ENCODE measurements at regions not wholly inside any gene's neighbourhood (a gene's known extent, or its start where the extent isn't known, plus 50 kb on each side); places are given as distances from the start of the nearest gene placed in this dataset.

DNA sequence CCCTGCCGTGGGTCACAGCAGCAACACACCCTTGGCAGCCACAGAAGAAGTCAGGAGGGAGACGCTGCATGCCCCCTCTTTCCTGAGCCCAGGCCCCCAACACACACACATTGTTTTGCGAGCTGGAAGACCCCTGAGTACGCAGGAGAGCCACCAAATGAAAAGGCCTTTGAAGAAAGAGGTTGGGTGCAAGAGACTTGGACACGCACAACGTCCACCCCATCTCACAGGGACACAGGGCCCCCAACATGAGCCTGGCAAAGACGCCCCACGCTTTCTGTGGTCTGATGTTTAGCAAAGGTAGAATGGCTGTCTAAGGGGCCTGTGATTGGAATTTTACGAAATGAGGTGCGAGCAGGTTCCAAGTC, 185.0 kb downstream of the TTLL2 start:
- no peaks in the 10 kb centered on the region for H3K9me3 ChIP-seq (ENCODE audit: control insufficient read depth in 5 of 5, low read length in 5 of 5)
- no peaks in the 10 kb centered on the region for H3K4me1 ChIP-seq (ENCODE audit: control insufficient read depth in 5 of 5, insufficient read depth in 5 of 5, low read length in 5 of 5)
- no peak overlapping the region for H3K9ac ChIP-seq (ENCODE audit: low read length in 5 of 5)
- no peak overlapping the region for H3K4me3 ChIP-seq (ENCODE audit: low read depth in 1 of 5, low read length in 5 of 5)
- H3K27ac ChIP-seq (ENCODE audit: low read depth, low read length), result no peak overlapping the region
- H3K27me3 ChIP-seq (ENCODE audit: control insufficient read depth in 5 of 5, insufficient read depth in 4 of 5, low read length in 5 of 5), result peaks cover 4 to 11% (median 9%) of the 10 kb centered on the region in 5 donors
- no peaks in the 10 kb centered on the region for H3K36me3 ChIP-seq (ENCODE audit: control insufficient read depth in 5 of 5, insufficient read depth in 5 of 5, low read length in 5 of 5)

DNA sequence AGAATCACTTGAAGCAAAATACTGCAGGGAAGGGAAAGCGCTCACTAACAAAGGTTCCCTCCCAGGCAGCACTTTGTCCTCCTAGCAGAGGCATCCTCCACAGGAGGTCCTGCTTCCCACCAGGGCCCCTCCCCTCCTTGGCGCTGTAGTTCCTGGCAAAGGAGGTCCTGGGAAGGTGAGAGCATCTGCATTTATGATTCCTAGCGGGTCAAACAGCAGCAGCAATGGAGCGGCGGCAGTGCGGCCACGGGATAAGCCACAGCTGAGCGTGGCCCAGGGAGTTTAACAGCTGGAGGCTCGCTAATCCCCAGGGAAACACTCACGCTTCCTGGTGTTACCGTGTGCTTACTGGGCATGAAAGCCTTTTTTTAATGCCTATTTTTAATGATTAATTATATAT, 185.8 kb downstream of the TTLL2 start:
- Histone ChIP-seq H3K27ac (ENCODE audit: low read depth, low read length) (no peak overlapping the region), H3K9me3 (ENCODE audit: control insufficient read depth in 5 of 5, low read length in 5 of 5) (no peaks in the 10 kb centered on the region), H3K4me1 (ENCODE audit: control insufficient read depth in 5 of 5, insufficient read depth in 5 of 5, low read length in 5 of 5) (no peaks in the 10 kb centered on the region), H3K4me3 (ENCODE audit: low read depth in 1 of 5, low read length in 5 of 5) (no peak overlapping the region), H3K27me3 (ENCODE audit: control insufficient read depth in 5 of 5, insufficient read depth in 4 of 5, low read length in 5 of 5) (peaks cover 4 to 11% (median 9%) of the 10 kb centered on the region in 5 donors), H3K36me3 (ENCODE audit: control insufficient read depth in 5 of 5, insufficient read depth in 5 of 5, low read length in 5 of 5) (no peaks in the 10 kb centered on the region), H3K9ac (ENCODE audit: low read length in 5 of 5) (no peak overlapping the region)

DNA sequence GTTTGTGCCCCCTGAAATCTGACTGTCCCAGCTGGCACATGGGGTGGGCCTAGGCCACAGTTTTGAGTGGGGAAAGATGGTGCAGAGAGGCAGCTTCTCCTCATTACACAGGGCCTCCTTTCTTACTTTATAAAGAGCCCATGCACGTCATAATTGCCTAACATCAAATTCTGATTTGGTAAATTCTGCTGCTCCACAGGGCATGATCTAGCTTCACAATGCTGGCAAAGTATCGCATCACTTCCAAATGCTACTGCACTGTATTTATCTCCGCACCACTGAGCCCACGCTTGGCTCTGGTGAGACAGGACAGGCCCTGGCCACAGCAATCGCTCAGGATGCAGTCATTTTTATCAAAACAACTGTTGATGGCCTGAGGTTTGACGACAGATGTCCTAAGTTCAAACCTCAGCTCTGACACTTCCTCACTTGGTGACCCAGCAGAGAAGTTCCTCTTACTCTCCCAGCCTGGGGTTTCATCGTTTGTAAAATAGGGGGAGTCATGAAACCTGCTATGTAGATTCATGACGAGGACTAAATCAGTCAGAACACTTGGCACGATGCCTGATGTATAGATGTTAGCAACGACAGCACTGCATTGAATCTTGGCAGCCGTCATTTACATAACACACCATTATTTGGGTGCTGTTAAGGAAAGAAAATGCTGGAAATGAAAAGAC, 187.9 kb downstream of the TTLL2 start:
- Histone ChIP-seq H3K36me3 (ENCODE audit: control insufficient read depth in 5 of 5, insufficient read depth in 5 of 5, low read length in 5 of 5) (no peaks in the 10 kb centered on the region), H3K9ac (ENCODE audit: low read length in 5 of 5) (no peak overlapping the region), H3K27ac (ENCODE audit: low read depth, low read length) (no peak overlapping the region), H3K4me1 (ENCODE audit: control insufficient read depth in 5 of 5, insufficient read depth in 5 of 5, low read length in 5 of 5) (no peaks in the 10 kb centered on the region), H3K27me3 (ENCODE audit: control insufficient read depth in 5 of 5, insufficient read depth in 4 of 5, low read length in 5 of 5) (peaks cover 4 to 11% (median 9%) of the 10 kb centered on the region in 5 donors), H3K4me3 (ENCODE audit: low read depth in 1 of 5, low read length in 5 of 5) (no peak overlapping the region), H3K9me3 (ENCODE audit: control insufficient read depth in 5 of 5, low read length in 5 of 5) (no peaks in the 10 kb centered on the region)

DNA sequence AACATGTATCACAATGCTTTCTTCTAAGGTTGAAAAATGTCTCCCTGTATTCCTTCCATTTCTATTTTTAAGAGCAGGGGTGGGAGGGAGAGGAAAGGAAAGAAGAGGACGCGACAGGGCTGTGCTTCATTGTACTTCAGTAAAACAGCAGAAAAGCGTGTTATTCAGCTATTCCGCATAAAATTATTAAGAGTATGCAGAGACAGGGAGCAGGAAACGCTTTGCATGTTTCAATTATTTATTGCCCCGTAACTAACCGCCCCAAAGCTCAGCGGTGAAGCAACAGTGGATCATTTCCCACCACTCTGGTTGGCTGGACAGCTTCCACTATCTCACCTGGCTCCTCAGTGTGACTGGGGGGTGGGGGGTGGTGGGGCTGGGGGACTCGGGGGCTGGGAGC, 188.9 kb downstream of the TTLL2 start:
- Histone ChIP-seq H3K9ac (ENCODE audit: low read length in 5 of 5) (no peak overlapping the region), H3K27ac (ENCODE audit: low read depth, low read length) (no peak overlapping the region), H3K27me3 (ENCODE audit: control insufficient read depth in 5 of 5, insufficient read depth in 4 of 5, low read length in 5 of 5) (peaks cover 4 to 10% (median 9%) of the 10 kb centered on the region in 5 donors), H3K4me1 (ENCODE audit: control insufficient read depth in 5 of 5, insufficient read depth in 5 of 5, low read length in 5 of 5) (no peaks in the 10 kb centered on the region), H3K4me3 (ENCODE audit: low read depth in 1 of 5, low read length in 5 of 5) (no peak overlapping the region), H3K9me3 (ENCODE audit: control insufficient read depth in 5 of 5, low read length in 5 of 5) (no peaks in the 10 kb centered on the region), H3K36me3 (ENCODE audit: control insufficient read depth in 5 of 5, insufficient read depth in 5 of 5, low read length in 5 of 5) (no peaks in the 10 kb centered on the region)

DNA sequence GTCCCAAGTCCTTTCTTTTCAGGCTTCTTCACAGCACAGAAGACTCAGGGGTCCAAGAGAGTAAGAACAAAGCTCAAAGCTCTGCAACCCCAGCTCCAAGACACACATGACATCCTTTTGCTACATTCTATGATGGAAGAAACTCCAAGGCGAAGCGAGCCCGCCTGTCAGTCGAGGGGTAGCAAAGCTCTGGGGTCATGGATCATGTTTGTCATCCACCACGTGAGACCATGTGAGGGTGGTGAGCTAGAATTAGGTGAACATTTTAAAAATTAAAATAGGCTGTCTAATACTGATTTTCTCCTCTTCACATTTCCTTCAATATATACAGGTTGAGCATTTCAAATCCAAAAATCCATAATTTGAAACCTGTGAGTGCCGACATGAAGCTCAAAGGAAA, 189.6 kb downstream of the TTLL2 start:
- no peaks in the 10 kb centered on the region for H3K36me3 ChIP-seq (ENCODE audit: control insufficient read depth in 5 of 5, insufficient read depth in 5 of 5, low read length in 5 of 5)
- H3K4me1 ChIP-seq (ENCODE audit: control insufficient read depth in 5 of 5, insufficient read depth in 5 of 5, low read length in 5 of 5), result no peaks in the 10 kb centered on the region
- H3K9me3 ChIP-seq (ENCODE audit: control insufficient read depth in 5 of 5, low read length in 5 of 5), result no peaks in the 10 kb centered on the region
- peaks cover 3 to 5% (median 3%) of the 10 kb centered on the region in 5 donors for H3K27me3 ChIP-seq (ENCODE audit: control insufficient read depth in 5 of 5, insufficient read depth in 4 of 5, low read length in 5 of 5)
- no peak overlapping the region for H3K4me3 ChIP-seq (ENCODE audit: low read depth in 1 of 5, low read length in 5 of 5)
- H3K27ac ChIP-seq (ENCODE audit: low read depth, low read length), result no peak overlapping the region
- no peak overlapping the region for H3K9ac ChIP-seq (ENCODE audit: low read length in 5 of 5)

DNA sequence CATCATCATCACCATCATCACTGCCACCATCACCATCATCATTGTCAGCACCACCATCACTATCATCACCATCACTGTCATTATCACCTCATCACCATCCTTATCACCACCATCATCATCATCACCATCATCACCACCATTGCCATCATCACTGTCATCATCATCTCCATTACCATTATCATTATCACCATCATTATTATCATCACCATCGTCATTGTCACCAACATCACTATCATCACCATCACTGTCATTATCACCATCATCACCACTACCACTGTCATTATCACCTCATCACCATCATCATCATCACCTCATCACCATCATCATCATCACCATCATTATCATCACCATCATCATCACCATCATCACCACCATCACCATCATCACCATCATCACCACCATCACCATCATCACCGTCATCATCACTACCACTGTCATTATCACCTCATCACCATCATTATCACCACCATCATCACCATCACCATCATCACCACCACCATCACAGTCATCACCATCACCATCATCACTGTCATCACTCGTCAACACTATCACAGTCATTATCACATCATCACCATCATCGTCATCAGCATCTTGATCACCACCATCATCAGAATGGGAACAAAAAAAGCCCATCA, 191.1 kb downstream of the TTLL2 start:
- Histone ChIP-seq H3K27ac (ENCODE audit: low read depth, low read length) (no peak overlapping the region), H3K4me3 (ENCODE audit: low read depth in 1 of 5, low read length in 5 of 5) (no peak overlapping the region), H3K27me3 (ENCODE audit: control insufficient read depth in 5 of 5, insufficient read depth in 4 of 5, low read length in 5 of 5) (peaks cover 0 to 3% (median 0%) of the 10 kb centered on the region in 5 donors), H3K36me3 (ENCODE audit: control insufficient read depth in 5 of 5, insufficient read depth in 5 of 5, low read length in 5 of 5) (no peaks in the 10 kb centered on the region), H3K9ac (ENCODE audit: low read length in 5 of 5) (no peak overlapping the region), H3K9me3 (ENCODE audit: control insufficient read depth in 5 of 5, low read length in 5 of 5) (no peaks in the 10 kb centered on the region), H3K4me1 (ENCODE audit: control insufficient read depth in 5 of 5, insufficient read depth in 5 of 5, low read length in 5 of 5) (no peaks in the 10 kb centered on the region)

DNA sequence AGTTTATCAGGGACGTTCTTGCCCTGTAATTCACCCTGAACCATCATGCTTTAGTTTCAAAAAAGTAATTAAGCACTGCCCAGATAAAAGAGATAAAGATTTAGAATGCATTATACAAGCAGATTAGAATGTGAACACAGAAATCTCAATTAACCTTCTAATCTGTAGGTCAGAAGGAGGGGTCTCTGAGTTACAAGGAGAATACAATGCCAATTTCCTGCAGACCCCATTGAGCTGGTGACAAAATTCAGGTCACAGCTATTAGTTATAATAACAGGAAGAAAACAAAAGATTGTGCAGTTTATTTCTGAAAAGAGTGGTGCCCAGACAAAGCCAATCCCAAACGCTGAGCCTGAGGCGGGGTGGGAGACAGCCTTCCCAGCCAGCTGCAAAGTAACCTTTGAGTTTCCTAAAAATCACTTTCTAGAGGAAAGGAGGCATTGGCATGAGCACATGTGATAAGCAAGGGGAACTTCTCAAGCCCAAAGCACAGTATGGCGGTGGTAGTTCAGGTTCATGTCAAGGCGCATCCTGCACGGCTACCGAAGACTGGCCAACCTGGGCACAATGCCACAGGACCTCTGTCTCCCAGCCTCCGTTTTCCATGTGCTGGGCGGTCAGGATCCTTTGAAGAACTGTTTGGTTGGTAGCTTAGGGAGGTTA, 192.5 kb downstream of the TTLL2 start:
- no peak overlapping the region for H3K4me3 ChIP-seq (ENCODE audit: low read depth in 1 of 5, low read length in 5 of 5)
- no peaks in the 10 kb centered on the region for H3K9me3 ChIP-seq (ENCODE audit: control insufficient read depth in 5 of 5, low read length in 5 of 5)
- H3K9ac ChIP-seq (ENCODE audit: low read length in 5 of 5), result no peak overlapping the region
- no peak overlapping the region for H3K27ac ChIP-seq (ENCODE audit: low read depth, low read length)
- H3K27me3 ChIP-seq (ENCODE audit: control insufficient read depth in 5 of 5, insufficient read depth in 4 of 5, low read length in 5 of 5), result no peaks in the 10 kb centered on the region
- no peaks in the 10 kb centered on the region for H3K4me1 ChIP-seq (ENCODE audit: control insufficient read depth in 5 of 5, insufficient read depth in 5 of 5, low read length in 5 of 5)
- H3K36me3 ChIP-seq (ENCODE audit: control insufficient read depth in 5 of 5, insufficient read depth in 5 of 5, low read length in 5 of 5), result no peaks in the 10 kb centered on the region

DNA sequence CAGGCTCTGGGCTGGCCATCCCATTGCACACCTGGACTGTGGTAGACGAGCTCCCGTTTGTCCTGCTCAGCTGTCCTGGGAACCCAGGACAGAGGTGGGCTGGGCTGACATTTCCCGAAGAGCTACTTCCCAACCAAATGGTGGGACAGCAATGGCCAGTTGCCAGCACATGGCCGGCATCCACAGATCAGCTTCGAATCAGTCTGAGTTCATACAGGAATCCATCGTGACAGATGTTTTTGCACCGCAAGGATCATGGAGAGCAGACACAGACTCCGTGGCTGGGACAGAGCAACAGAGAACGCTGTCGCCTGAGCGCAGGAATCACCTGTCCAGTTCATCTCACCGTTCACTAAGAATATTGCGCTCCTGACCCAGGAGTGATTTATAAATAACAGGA, 198.5 kb downstream of the TTLL2 start:
- Histone ChIP-seq H3K36me3 (ENCODE audit: control insufficient read depth in 5 of 5, insufficient read depth in 5 of 5, low read length in 5 of 5) (no peaks in the 10 kb centered on the region), H3K9me3 (ENCODE audit: control insufficient read depth in 5 of 5, low read length in 5 of 5) (no peaks in the 10 kb centered on the region), H3K27me3 (ENCODE audit: control insufficient read depth in 5 of 5, insufficient read depth in 4 of 5, low read length in 5 of 5) (no peaks in the 10 kb centered on the region), H3K4me1 (ENCODE audit: control insufficient read depth in 5 of 5, insufficient read depth in 5 of 5, low read length in 5 of 5) (peaks cover 0 to 11% (median 0%) of the 10 kb centered on the region in 5 donors), H3K9ac (ENCODE audit: low read length in 5 of 5) (no peak overlapping the region), H3K4me3 (ENCODE audit: low read depth in 1 of 5, low read length in 5 of 5) (no peak overlapping the region), H3K27ac (ENCODE audit: low read depth, low read length) (no peak overlapping the region)

DNA sequence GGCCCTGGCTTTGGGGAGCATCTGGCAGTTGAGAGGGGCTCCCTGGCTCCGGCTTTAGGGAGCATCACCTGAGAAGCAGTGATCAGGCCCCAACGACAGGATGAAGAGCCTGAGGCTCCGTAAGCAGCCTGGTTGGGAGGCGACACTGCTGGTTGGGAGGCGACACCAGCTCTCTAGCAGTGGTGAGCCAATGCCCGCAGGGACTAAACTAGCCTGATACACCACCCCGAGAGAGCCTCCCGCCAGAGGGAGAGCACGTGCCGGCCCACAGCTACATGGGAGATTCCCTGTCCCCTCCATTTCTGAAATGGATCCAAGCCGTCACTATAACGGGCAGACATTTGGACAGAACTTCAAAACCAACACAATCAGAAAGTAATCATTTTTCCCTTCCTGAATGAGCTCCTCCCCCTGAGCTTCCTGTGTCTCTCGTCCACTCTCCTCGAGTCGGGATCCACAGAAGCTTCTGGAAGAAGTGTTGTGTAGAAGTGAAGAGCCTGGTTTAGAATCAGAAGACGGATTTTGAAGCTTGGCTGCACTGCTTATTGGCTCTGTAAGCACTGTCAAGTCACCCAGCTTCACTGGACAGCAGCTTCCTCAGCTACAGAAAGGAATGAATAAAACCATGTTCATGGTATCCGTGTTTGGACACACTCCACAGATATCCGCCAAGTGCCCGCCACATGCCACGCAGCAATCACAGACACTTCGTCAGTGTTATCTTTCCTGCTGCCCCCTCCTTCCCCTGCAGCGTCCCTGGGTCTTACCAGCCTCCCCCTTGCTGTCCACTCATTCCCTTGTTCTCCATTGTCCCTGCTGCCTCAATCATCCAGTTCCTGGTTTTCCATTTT, 199.6 kb downstream of the TTLL2 start:
- no peak overlapping the region for H3K4me3 ChIP-seq (ENCODE audit: low read depth in 1 of 5, low read length in 5 of 5)
- H3K9me3 ChIP-seq (ENCODE audit: control insufficient read depth in 5 of 5, low read length in 5 of 5), result no peaks in the 10 kb centered on the region
- H3K4me1 ChIP-seq (ENCODE audit: control insufficient read depth in 5 of 5, insufficient read depth in 5 of 5, low read length in 5 of 5), result peaks cover 0 to 11% (median 0%) of the 10 kb centered on the region in 5 donors
- H3K27ac ChIP-seq (ENCODE audit: low read depth, low read length), result no peak overlapping the region
- no peaks in the 10 kb centered on the region for H3K36me3 ChIP-seq (ENCODE audit: control insufficient read depth in 5 of 5, insufficient read depth in 5 of 5, low read length in 5 of 5)
- no peaks in the 10 kb centered on the region for H3K27me3 ChIP-seq (ENCODE audit: control insufficient read depth in 5 of 5, insufficient read depth in 4 of 5, low read length in 5 of 5)
- no peak overlapping the region for H3K9ac ChIP-seq (ENCODE audit: low read length in 5 of 5)

DNA sequence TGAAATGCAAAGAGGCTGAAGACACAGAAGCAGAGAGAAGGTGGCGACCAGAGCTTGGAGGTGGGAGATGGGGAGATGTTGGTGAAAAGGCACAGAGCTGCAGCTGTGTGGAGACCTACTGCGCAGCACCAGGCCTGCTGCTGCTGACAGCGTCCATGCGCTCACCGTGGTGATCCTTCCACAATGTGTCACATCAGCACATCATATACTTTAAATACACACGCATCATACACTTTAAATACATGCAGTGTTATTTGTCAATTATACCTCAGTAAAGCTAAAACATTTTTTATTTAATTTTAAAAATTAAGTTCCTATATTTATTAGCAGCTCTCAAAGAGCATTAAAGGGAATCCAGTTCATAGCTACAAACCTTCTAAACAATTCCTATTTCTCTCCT, 200.9 kb downstream of the TTLL2 start:
- Histone ChIP-seq H3K4me3 (ENCODE audit: low read depth in 1 of 5, low read length in 5 of 5) (no peak overlapping the region), H3K4me1 (ENCODE audit: control insufficient read depth in 5 of 5, insufficient read depth in 5 of 5, low read length in 5 of 5) (peaks cover 0 to 11% (median 0%) of the 10 kb centered on the region in 5 donors), H3K36me3 (ENCODE audit: control insufficient read depth in 5 of 5, insufficient read depth in 5 of 5, low read length in 5 of 5) (no peaks in the 10 kb centered on the region), H3K9me3 (ENCODE audit: control insufficient read depth in 5 of 5, low read length in 5 of 5) (no peaks in the 10 kb centered on the region), H3K27ac (ENCODE audit: low read depth, low read length) (no peak overlapping the region), H3K27me3 (ENCODE audit: control insufficient read depth in 5 of 5, insufficient read depth in 4 of 5, low read length in 5 of 5) (no peaks in the 10 kb centered on the region), H3K9ac (ENCODE audit: low read length in 5 of 5) (no peak overlapping the region)
